SK-N-SH (cell line): ENCODE measurements at regions not wholly inside any gene's neighbourhood (a gene's known extent, or its start where the extent isn't known, plus 50 kb on each side); places are given as distances from the start of the nearest gene placed in this dataset.

Experiments
- CTCF ChIA-PET: fragments of 300-600, 350-600 bp; formaldehyde crosslinking; extraction: SDS; loops from one replicate; lab custom pipeline; 2021; lab: Yijun Ruan, JAX
- POLR2A ChIA-PET: fragments of 350-600 bp; sonication (Branson Sonifier 250); formaldehyde crosslinking; extraction: SDS; loops from one replicate; lab custom pipeline; 2020; ENCODE audit warnings: antibody characterized with exemption, inconsistent platforms; lab: Yijun Ruan, JAX
- DNase-seq: peaks from one replicate; pipeline ENCODE4 v3.0.0; 2012
- H2AFZ ChIP-seq: fragments of 200-600 bp; sonication (generic); 2 replicates; pipeline ENCODE4 v1.8.1; 2016; ENCODE audit warnings: antibody characterized with exemption, mild to moderate bottlenecking, low read depth
- H3F3A ChIP-seq: fragments of 200-600 bp; sonication (generic); replicated peaks from 2 replicates; pipeline ENCODE3; 2016; ENCODE audit warnings: antibody characterized with exemption, mild to moderate bottlenecking; ENCODE audit not compliant: insufficient read depth
- H3K27ac ChIP-seq, 2 experiments: fragments of 200-500 bp in 1 of 2; fragments of 200-600 bp in 1 of 2; sonication (Bioruptor generic) in 1 of 2; sonication (generic), shearing (Covaris generic) in 1 of 2; 2 replicates each; pipeline versions ENCODE4 v1.5.1 to v1.6.1; 2014 to 2016; ENCODE audit warnings: low read depth in 2 of 2, inconsistent platforms in 1 of 2, low read length in 1 of 2, mild to moderate bottlenecking in 1 of 2, mixed read lengths in 1 of 2
- H3K27me3 ChIP-seq: fragments of 200-600 bp; sonication (generic), shearing (Covaris generic); 2 replicates; pipeline ENCODE4 v1.6.1; 2016; ENCODE audit warnings: mixed run types; ENCODE audit not compliant: insufficient read depth
- H3K36me3 ChIP-seq, 2 experiments: fragments of 200-500 bp in 1 of 2; fragments of 200-600 bp in 1 of 2; sonication (Bioruptor generic) in 1 of 2; sonication (generic) in 1 of 2; replicated peaks in 1 of 2; 2 replicates each; pipeline versions ENCODE3 to v1.5.1; 2014 to 2016; ENCODE audit warnings: low read length in 1 of 2, mild to moderate bottlenecking in 1 of 2; ENCODE audit not compliant: insufficient read depth in 2 of 2, control insufficient read depth in 1 of 2
- H3K4me1 ChIP-seq, 2 experiments: fragments of 200-500 bp in 1 of 2; fragments of 200-600 bp in 1 of 2; sonication (Bioruptor generic) in 1 of 2; sonication (generic), shearing (Covaris generic) in 1 of 2; 2 replicates each; pipeline versions ENCODE4 v1.5.1 to v1.6.1; 2014 to 2016; ENCODE audit warnings: low read depth in 1 of 2, low read length in 1 of 2, mixed run types in 1 of 2; ENCODE audit not compliant: insufficient read depth in 2 of 2, control insufficient read depth in 1 of 2
- H3K4me2 ChIP-seq: fragments of 200-600 bp; sonication (generic), shearing (Covaris generic); 2 replicates; pipeline ENCODE4 v1.6.1; 2017; ENCODE audit warnings: mixed run types
- H3K4me3 ChIP-seq, 2 experiments: fragments of 200-500 bp in 1 of 2; fragments of 200-600 bp in 1 of 2; sonication (Bioruptor generic) in 1 of 2; sonication (generic), shearing (Covaris generic) in 1 of 2; 2 replicates each; pipeline versions ENCODE4 v1.5.1 to v1.8.1; 2014 to 2016; ENCODE audit warnings: low read depth in 2 of 2, inconsistent platforms in 1 of 2, low read length in 1 of 2, mild to moderate bottlenecking in 1 of 2, mixed read lengths in 1 of 2, moderate library complexity in 1 of 2
- H3K79me2 ChIP-seq: fragments of 200-600 bp; sonication (generic); 2 replicates; pipeline ENCODE4 v1.8.1; 2017; ENCODE audit warnings: mild to moderate bottlenecking; ENCODE audit not compliant: insufficient read depth
- H3K9ac ChIP-seq: fragments of 200-600 bp; sonication (generic); 2 replicates; pipeline ENCODE4 v1.6.1; 2017; ENCODE audit warnings: mixed run types
- H3K9me2 ChIP-seq: fragments of 200-600 bp; sonication (generic); 2 replicates; pipeline ENCODE4 v1.6.1; 2017; ENCODE audit warnings: mixed run types
- H3K9me3 ChIP-seq: fragments of 200-600 bp; sonication (generic); 2 replicates; pipeline ENCODE4 v1.6.1; 2017; ENCODE audit warnings: mixed run types, mild to moderate bottlenecking, moderate library complexity
- H4K20me1 ChIP-seq: fragments of 200-600 bp; sonication (generic); 2 replicates; pipeline ENCODE4 v1.6.1; 2017; ENCODE audit warnings: mild to moderate bottlenecking, mixed run types; ENCODE audit not compliant: insufficient read depth
- ELF1 ChIP-seq: IDR thresholded peaks from 2 replicates; pipeline ENCODE4 v1.4.0; 2012
- EZH2phosphoT487 ChIP-seq: fragments of 200-600 bp; sonication (generic); IDR thresholded peaks from 2 replicates; pipeline ENCODE4 v1.6.1; 2017; ENCODE audit warnings: low read depth, mixed run types, mild to moderate bottlenecking, antibody characterized with exemption, moderate library complexity, borderline replicate concordance
- FOXM1 ChIP-seq: IDR thresholded peaks from 2 replicates; pipeline ENCODE4 v1.4.0; 2012; ENCODE audit warnings: low read depth, mild to moderate bottlenecking
- GATA2 ChIP-seq: sonication (generic); formaldehyde crosslinking; IDR thresholded peaks from 2 replicates; pipeline ENCODE4 v1.5.0; 2020; ENCODE audit warnings: mild to moderate bottlenecking, missing genetic modification reagents
- MEF2A ChIP-seq: IDR thresholded peaks from 2 replicates; pipeline ENCODE4 v1.4.0; 2012; ENCODE audit warnings: low read depth, borderline replicate concordance
- MXI1 ChIP-seq: IDR thresholded peaks from 2 replicates; pipeline ENCODE4 v1.6.1; 2012; ENCODE audit warnings: mild to moderate bottlenecking, low read depth, low read length, improper control_type of control experiment
- NFIC ChIP-seq: IDR thresholded peaks from 2 replicates; pipeline ENCODE4 v1.4.0; 2012; ENCODE audit warnings: borderline replicate concordance
- NRF1 ChIP-seq: IDR thresholded peaks from 2 replicates; pipeline ENCODE4 v1.6.1; 2012; ENCODE audit warnings: low read depth, mild to moderate bottlenecking, low read length
- POLR2AphosphoS5 ChIP-seq: IDR thresholded peaks from 2 replicates; pipeline ENCODE4 v1.6.1; 2012; ENCODE audit warnings: low read depth, low read length
- RAD21 ChIP-seq: IDR thresholded peaks from 2 replicates; pipeline ENCODE4 v1.6.1; 2012; ENCODE audit warnings: mild to moderate bottlenecking, low read length
- RCOR1 ChIP-seq: fragments of 150-350 bp; IDR thresholded peaks from 2 replicates; pipeline ENCODE4 v1.6.1; 2017; ENCODE audit warnings: antibody characterized with exemption, low read length
- RXRA ChIP-seq: IDR thresholded peaks from 2 replicates; pipeline ENCODE4 v1.4.0; 2012; ENCODE audit warnings: low read depth, mild to moderate bottlenecking, borderline replicate concordance
- SIN3A ChIP-seq: IDR thresholded peaks from 2 replicates; pipeline ENCODE4 v1.6.1; 2012; ENCODE audit warnings: low read depth, mild to moderate bottlenecking, low read length, moderate library complexity, borderline replicate concordance
- SMC3 ChIP-seq: IDR thresholded peaks from 2 replicates; pipeline ENCODE4 v1.6.1; 2012; ENCODE audit warnings: low read depth, low read length, improper control_type of control experiment
- YY1 ChIP-seq: IDR thresholded peaks from 2 replicates; pipeline ENCODE4 v1.4.0; 2012; ENCODE audit warnings: low read depth, mild to moderate bottlenecking
- WGBS: methylation state at CpG from one replicate; pipeline ENCODE4 v1.1.6; 2017; ENCODE audit warnings: low lambda C conversion rate; 5-methylcytosine and 5-hydroxymethylcytosine counted together
- TF ChIP-seq, protein P1 (sequence below): fragments of 150-350 bp; IDR thresholded peaks from 2 replicates; pipeline ENCODE4 v1.6.1; 2016; ENCODE audit warnings: mild to moderate bottlenecking, low read depth, low read length
- TF ChIP-seq, protein P2 (sequence below): IDR thresholded peaks from 2 replicates; pipeline ENCODE4 v1.4.0; 2012; ENCODE audit warnings: low read depth, borderline replicate concordance
- TF ChIP-seq, protein P3 (sequence below): IDR thresholded peaks from 2 replicates; pipeline ENCODE4 v1.4.0; 2012; ENCODE audit warnings: low read depth
- TF ChIP-seq, protein P4 (sequence below): fragments of 200-600 bp; sonication (generic); IDR thresholded peaks from 2 replicates; pipeline ENCODE4 v1.6.1; 2017; ENCODE audit warnings: antibody characterized with exemption, mild to moderate bottlenecking, moderate library complexity

DNA sequence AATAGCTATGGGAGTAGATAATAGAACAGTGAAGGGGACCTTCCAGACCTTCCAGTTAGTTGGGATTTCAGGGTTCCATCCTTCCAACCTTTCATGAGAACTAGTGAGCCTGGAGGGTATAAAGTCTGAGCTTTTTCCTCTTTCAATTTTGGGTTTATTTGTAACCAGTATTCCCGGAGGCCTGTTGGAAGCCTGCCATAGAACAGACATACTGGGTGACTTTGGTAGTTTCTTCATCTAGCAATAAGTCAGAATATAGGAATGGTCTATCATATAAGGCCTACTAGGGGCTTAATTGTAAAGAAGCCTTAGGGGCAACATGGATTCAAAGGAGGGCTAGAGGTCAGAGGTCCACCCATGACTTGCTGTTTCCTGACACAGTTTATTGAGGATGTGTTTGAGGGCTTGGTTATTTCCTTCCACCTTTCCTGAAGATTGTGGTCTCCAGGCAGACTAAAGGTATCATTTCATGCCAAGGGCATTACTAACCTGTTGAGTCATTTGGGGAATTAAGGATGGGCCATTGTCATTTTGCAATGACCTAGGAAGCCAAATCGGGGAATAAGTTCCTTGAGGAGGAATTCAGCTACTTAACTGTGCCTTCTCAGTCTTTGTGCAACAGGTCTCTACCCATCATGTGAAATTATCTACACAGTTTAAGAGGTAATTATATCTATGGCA is 410.3 kb downstream of the SLC6A15 start:
- Histone ChIP-seq H3F3A (no peaks in the 10 kb centered on the region), H2AFZ (no peak overlapping the region), H4K20me1 (no peaks in the 10 kb centered on the region), H3K9me3 (no peaks in the 10 kb centered on the region), H3K27ac (no peak overlapping the region), H3K36me3 (no peaks in the 10 kb centered on the region), H3K79me2 (no peaks in the 10 kb centered on the region), H3K9me2 (no peaks in the 10 kb centered on the region), H3K4me2 (no peak overlapping the region), H3K4me1 (peaks cover 0 to 2% of the 10 kb centered on the region in 2 experiments; a peak in 1 of 4 replicates), H3K27me3 (no peaks in the 10 kb centered on the region), H3K9ac (no peak overlapping the region), H3K4me3 (no peak overlapping the region)
- no peak for DNase-seq
- POLR2A ChIA-PET: no interaction called here
- CTCF ChIA-PET: no interaction called here
- WGBS: 77% methylated on average over 2 of the region's 2 CpGs
- TF ChIP-seq RCOR1 (no peak), RXRA (no peak), MEF2A (no peak), NFIC (no peak), RAD21 (no peak), YY1 (no peak), POLR2AphosphoS5 (no peak), NRF1 (no peak), MXI1 (no peak), GATA2 (CRISPR knock-in tag) (no peak)
- TF ChIP-seq, protein P1, sequence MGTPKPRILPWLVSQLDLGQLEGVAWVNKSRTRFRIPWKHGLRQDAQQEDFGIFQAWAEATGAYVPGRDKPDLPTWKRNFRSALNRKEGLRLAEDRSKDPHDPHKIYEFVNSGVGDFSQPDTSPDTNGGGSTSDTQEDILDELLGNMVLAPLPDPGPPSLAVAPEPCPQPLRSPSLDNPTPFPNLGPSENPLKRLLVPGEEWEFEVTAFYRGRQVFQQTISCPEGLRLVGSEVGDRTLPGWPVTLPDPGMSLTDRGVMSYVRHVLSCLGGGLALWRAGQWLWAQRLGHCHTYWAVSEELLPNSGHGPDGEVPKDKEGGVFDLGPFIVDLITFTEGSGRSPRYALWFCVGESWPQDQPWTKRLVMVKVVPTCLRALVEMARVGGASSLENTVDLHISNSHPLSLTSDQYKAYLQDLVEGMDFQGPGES: no peak
- TF ChIP-seq, protein P2, sequence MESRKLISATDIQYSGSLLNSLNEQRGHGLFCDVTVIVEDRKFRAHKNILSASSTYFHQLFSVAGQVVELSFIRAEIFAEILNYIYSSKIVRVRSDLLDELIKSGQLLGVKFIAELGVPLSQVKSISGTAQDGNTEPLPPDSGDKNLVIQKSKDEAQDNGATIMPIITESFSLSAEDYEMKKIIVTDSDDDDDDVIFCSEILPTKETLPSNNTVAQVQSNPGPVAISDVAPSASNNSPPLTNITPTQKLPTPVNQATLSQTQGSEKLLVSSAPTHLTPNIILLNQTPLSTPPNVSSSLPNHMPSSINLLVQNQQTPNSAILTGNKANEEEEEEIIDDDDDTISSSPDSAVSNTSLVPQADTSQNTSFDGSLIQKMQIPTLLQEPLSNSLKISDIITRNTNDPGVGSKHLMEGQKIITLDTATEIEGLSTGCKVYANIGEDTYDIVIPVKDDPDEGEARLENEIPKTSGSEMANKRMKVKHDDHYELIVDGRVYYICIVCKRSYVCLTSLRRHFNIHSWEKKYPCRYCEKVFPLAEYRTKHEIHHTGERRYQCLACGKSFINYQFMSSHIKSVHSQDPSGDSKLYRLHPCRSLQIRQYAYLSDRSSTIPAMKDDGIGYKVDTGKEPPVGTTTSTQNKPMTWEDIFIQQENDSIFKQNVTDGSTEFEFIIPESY: no peak

DNA sequence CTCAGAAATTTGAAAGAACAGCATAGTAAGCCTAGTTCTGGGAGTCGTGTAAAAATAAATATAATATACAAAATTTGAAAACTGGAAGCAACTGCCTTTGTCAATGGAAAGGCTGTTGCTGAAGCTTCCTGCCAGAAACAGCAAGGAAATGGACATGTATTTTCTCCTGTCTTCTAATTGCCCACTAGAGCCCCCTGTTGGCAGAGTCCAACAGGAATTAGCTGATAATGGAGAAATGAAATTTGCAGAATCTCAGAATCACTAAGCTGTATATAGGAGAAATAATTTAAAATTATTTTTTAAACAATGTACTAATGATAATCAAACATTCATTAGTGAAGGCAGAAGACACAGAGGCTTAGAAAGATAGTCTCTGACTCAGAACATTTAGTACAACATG is 414.8 kb downstream of the SLC6A15 start:
- H2AFZ ChIP-seq: no peak overlapping the region
- H3K79me2 ChIP-seq: no peaks in the 10 kb centered on the region
- CTCF ChIA-PET: no interaction called here
- H3K27ac ChIP-seq: no peak overlapping the region
- H3K9me3 ChIP-seq: no peaks in the 10 kb centered on the region
- H3K4me1 ChIP-seq: no peaks in the 10 kb centered on the region
- WGBS: 82% methylated on average over 1 of the region's 1 CpG
- H3K4me3 ChIP-seq: no peak overlapping the region
- no peak overlapping the region for H3K4me2 ChIP-seq
- H3F3A ChIP-seq: no peaks in the 10 kb centered on the region
- TF ChIP-seq, protein P3, sequence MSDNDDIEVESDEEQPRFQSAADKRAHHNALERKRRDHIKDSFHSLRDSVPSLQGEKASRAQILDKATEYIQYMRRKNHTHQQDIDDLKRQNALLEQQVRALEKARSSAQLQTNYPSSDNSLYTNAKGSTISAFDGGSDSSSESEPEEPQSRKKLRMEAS: no peak
- TF ChIP-seq FOXM1 (no peak), SIN3A (no peak), POLR2AphosphoS5 (no peak), NRF1 (no peak), EZH2phosphoT487 (no peak), ELF1 (no peak), RAD21 (peak; percentile 50), MXI1 (no peak), SMC3 (peak; percentile 20; the same call in 1 of the 2 replicates)
- TF ChIP-seq, protein P4, sequence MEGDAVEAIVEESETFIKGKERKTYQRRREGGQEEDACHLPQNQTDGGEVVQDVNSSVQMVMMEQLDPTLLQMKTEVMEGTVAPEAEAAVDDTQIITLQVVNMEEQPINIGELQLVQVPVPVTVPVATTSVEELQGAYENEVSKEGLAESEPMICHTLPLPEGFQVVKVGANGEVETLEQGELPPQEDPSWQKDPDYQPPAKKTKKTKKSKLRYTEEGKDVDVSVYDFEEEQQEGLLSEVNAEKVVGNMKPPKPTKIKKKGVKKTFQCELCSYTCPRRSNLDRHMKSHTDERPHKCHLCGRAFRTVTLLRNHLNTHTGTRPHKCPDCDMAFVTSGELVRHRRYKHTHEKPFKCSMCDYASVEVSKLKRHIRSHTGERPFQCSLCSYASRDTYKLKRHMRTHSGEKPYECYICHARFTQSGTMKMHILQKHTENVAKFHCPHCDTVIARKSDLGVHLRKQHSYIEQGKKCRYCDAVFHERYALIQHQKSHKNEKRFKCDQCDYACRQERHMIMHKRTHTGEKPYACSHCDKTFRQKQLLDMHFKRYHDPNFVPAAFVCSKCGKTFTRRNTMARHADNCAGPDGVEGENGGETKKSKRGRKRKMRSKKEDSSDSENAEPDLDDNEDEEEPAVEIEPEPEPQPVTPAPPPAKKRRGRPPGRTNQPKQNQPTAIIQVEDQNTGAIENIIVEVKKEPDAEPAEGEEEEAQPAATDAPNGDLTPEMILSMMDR: peak; percentile 43
- H4K20me1 ChIP-seq: no peaks in the 10 kb centered on the region
- DNase-seq: no peak
- no peak overlapping the region for H3K9ac ChIP-seq
- no peaks in the 10 kb centered on the region for H3K36me3 ChIP-seq
- H3K27me3 ChIP-seq: no peaks in the 10 kb centered on the region
- POLR2A ChIA-PET: no interaction called here
- H3K9me2 ChIP-seq: no peaks in the 10 kb centered on the region
